Breast epithelium (tissue), 3 donors: ENCODE measurements at regions not wholly inside any gene's neighbourhood (a gene's known extent, or its start where the extent isn't known, plus 50 kb on each side); places are given as distances from the start of the nearest gene placed in this dataset.

Experiments
- CTCF ChIP-seq, 3 donors: fragments of 450-650 bp; IDR thresholded peaks; one replicate each; pipeline ENCODE4 v1.5.1; 2016 to 2017; ENCODE audit warnings: antibody characterized with exemption in 3 of 3, mild to moderate bottlenecking in 3 of 3, moderate library complexity in 3 of 3
- POLR2A ChIP-seq: fragments of 450-650 bp; IDR thresholded peaks from one replicate; pipeline ENCODE4 v1.6.1; 2016; ENCODE audit warnings: antibody characterized with exemption, mild to moderate bottlenecking, moderate library complexity
- POLR2AphosphoS5 ChIP-seq, 3 donors: sonication (generic); formaldehyde crosslinking; IDR thresholded peaks; one replicate each; pipeline ENCODE4 v1.6.1; 2017; ENCODE audit warnings: antibody characterized with exemption in 3 of 3

GRCh38 chr9:71509054-71509453 is 259.3 kb downstream of the CEMIP2 start:
- no peak for TF ChIP-seq CTCF (IDR thresholded peaks at IDR 0.05)
- TF ChIP-seq POLR2A: no peak
- no peak for TF ChIP-seq POLR2AphosphoS5 (IDR thresholded peaks at IDR 0.05)
